ENCODE measurements at regions not wholly inside any gene's neighbourhood (a gene's known extent, or its start where the extent isn't known, plus 50 kb on each side); places are given as distances from the start of the nearest gene placed in this dataset.

GRCh38 chr3:188058569-188059184 is 95.3 kb upstream of the LPP start:
- TF ChIP-seq POLR2A (IDR thresholded peaks at IDR 0.05) (no peak), CTCF (IDR thresholded peaks at IDR 0.05) (no peak)
